Muscle layer of duodenum (tissue), 2 donors: ENCODE measurements at regions not wholly inside any gene's neighbourhood (a gene's known extent, or its start where the extent isn't known, plus 50 kb on each side); places are given as distances from the start of the nearest gene placed in this dataset.

Experiments used
- H3K27ac ChIP-seq: one replicate; pipeline ENCODE4 v1.7.0; 2013; ENCODE audit warnings: mild to moderate bottlenecking, low read length
- H3K27me3 ChIP-seq: one replicate; pipeline ENCODE4 v1.7.0; 2013; ENCODE audit warnings: low read depth, mild to moderate bottlenecking, control low read depth, low read length
- H3K36me3 ChIP-seq, 2 donors: one replicate each; pipeline ENCODE4 v1.7.0; 2013; ENCODE audit warnings: low read length in 2 of 2, control low read depth in 1 of 2, mild to moderate bottlenecking in 1 of 2; ENCODE audit not compliant: insufficient read depth in 2 of 2, control insufficient read depth in 1 of 2
- H3K4me1 ChIP-seq, 2 donors: one replicate each; pipeline ENCODE4 v1.7.0; 2013; ENCODE audit warnings: low read length in 2 of 2, mild to moderate bottlenecking in 2 of 2, control low read depth in 1 of 2, moderate library complexity in 1 of 2; ENCODE audit not compliant: insufficient read depth in 2 of 2, control insufficient read depth in 1 of 2
- H3K4me3 ChIP-seq, 2 donors: one replicate each; pipeline ENCODE4 v1.7.0; 2013; ENCODE audit warnings: low read length in 2 of 2, low read depth in 1 of 2, mild to moderate bottlenecking in 1 of 2
- H3K9me3 ChIP-seq, 2 donors: one replicate each; pipeline ENCODE4 v1.7.0; 2013; ENCODE audit warnings: low read length in 2 of 2, control low read depth in 1 of 2, mild to moderate bottlenecking in 1 of 2; ENCODE audit not compliant: control insufficient read depth in 1 of 2
- donor health status: healthy.

GRCh38 chr10:129328546-129328945 lies 138.5 kb upstream of the MGMT start:
- no peaks in the 10 kb centered on the region for H3K4me1 ChIP-seq
- no peaks in the 10 kb centered on the region for H3K9me3 ChIP-seq
- H3K4me3 ChIP-seq, result no peak overlapping the region
- no peaks in the 10 kb centered on the region for H3K36me3 ChIP-seq
- no peaks in the 10 kb centered on the region for H3K27me3 ChIP-seq
- H3K27ac ChIP-seq, result no peak overlapping the region

- Histone ChIP-seq H3K9me3 (no peaks in the 10 kb centered on the region), H3K27me3 (no peaks in the 10 kb centered on the region), H3K27ac (no peak overlapping the region), H3K36me3 (no peaks in the 10 kb centered on the region), H3K4me1 (no peaks in the 10 kb centered on the region), H3K4me3 (no peak overlapping the region)
Observed at GRCh38 chr10:129329385-129330055, 137.5 kb upstream of the MGMT start.

- Histone ChIP-seq H3K27ac (no peak overlapping the region), H3K36me3 (no peaks in the 10 kb centered on the region), H3K9me3 (no peaks in the 10 kb centered on the region), H3K27me3 (no peaks in the 10 kb centered on the region), H3K4me1 (no peaks in the 10 kb centered on the region), H3K4me3 (no peak overlapping the region)
Observed at GRCh38 chr10:129330211-129330610, 136.8 kb upstream of the MGMT start.

GRCh38 chr10:129331207-129331838 lies 135.7 kb upstream of the MGMT start:
- H3K27me3 ChIP-seq, result no peaks in the 10 kb centered on the region

GRCh38 chr10:129331839-129332220 lies 135.2 kb upstream of the MGMT start:
- H3K4me1 ChIP-seq, result no peaks in the 10 kb centered on the region
- no peaks in the 10 kb centered on the region for H3K36me3 ChIP-seq
- H3K4me3 ChIP-seq, result no peak overlapping the region
- no peaks in the 10 kb centered on the region for H3K27me3 ChIP-seq
- H3K27ac ChIP-seq, result no peak overlapping the region
- no peaks in the 10 kb centered on the region for H3K9me3 ChIP-seq

More at GRCh38 chr10:129331207-129331838, 135.7 kb upstream of the MGMT start:
- no peaks in the 10 kb centered on the region for H3K36me3 ChIP-seq
- no peak overlapping the region for H3K27ac ChIP-seq
- no peaks in the 10 kb centered on the region for H3K9me3 ChIP-seq
- H3K4me1 ChIP-seq, result no peaks in the 10 kb centered on the region
- no peak overlapping the region for H3K4me3 ChIP-seq

- H3K27me3 ChIP-seq, result no peaks in the 10 kb centered on the region
Observed at GRCh38 chr10:129332476-129332875, 134.6 kb upstream of the MGMT start.

GRCh38 chr10:129333706-129334105 lies 133.3 kb upstream of the MGMT start:
- H3K4me3 ChIP-seq, result no peak overlapping the region
- no peaks in the 10 kb centered on the region for H3K36me3 ChIP-seq
- H3K27ac ChIP-seq, result no peak overlapping the region
- H3K4me1 ChIP-seq, result no peaks in the 10 kb centered on the region
- H3K27me3 ChIP-seq, result no peaks in the 10 kb centered on the region
- no peaks in the 10 kb centered on the region for H3K9me3 ChIP-seq

More at GRCh38 chr10:129332476-129332875, 134.6 kb upstream of the MGMT start:
- H3K4me1 ChIP-seq, result no peaks in the 10 kb centered on the region
- H3K4me3 ChIP-seq, result no peak overlapping the region
- H3K9me3 ChIP-seq, result no peaks in the 10 kb centered on the region
- H3K27ac ChIP-seq, result no peak overlapping the region
- no peaks in the 10 kb centered on the region for H3K36me3 ChIP-seq

- Histone ChIP-seq H3K9me3 (no peaks in the 10 kb centered on the region), H3K27me3 (no peaks in the 10 kb centered on the region), H3K27ac (no peak overlapping the region), H3K4me1 (no peaks in the 10 kb centered on the region), H3K4me3 (no peak overlapping the region), H3K36me3 (no peaks in the 10 kb centered on the region)
Observed at GRCh38 chr10:129334266-129334665, 132.8 kb upstream of the MGMT start.

- no peaks in the 10 kb centered on the region for H3K9me3 ChIP-seq
- no peaks in the 10 kb centered on the region for H3K4me1 ChIP-seq
- H3K36me3 ChIP-seq, result no peaks in the 10 kb centered on the region
- H3K4me3 ChIP-seq, result no peak overlapping the region
- no peaks in the 10 kb centered on the region for H3K27me3 ChIP-seq
- H3K27ac ChIP-seq, result no peak overlapping the region
Observed at GRCh38 chr10:129335396-129335795, 131.6 kb upstream of the MGMT start.

GRCh38 chr10:129335942-129336341 lies 131.1 kb upstream of the MGMT start:
- Histone ChIP-seq H3K4me3 (no peak overlapping the region), H3K9me3 (no peaks in the 10 kb centered on the region), H3K27ac (no peak overlapping the region), H3K27me3 (no peaks in the 10 kb centered on the region), H3K4me1 (no peaks in the 10 kb centered on the region), H3K36me3 (no peaks in the 10 kb centered on the region)

GRCh38 chr10:129339191-129339590 lies 127.8 kb upstream of the MGMT start:
- Histone ChIP-seq H3K4me3 (no peak overlapping the region), H3K27ac (no peak overlapping the region), H3K27me3 (no peaks in the 10 kb centered on the region), H3K4me1 (no peaks in the 10 kb centered on the region), H3K9me3 (no peaks in the 10 kb centered on the region), H3K36me3 (no peaks in the 10 kb centered on the region)

- Histone ChIP-seq H3K4me1 (no peaks in the 10 kb centered on the region), H3K36me3 (no peaks in the 10 kb centered on the region), H3K9me3 (no peaks in the 10 kb centered on the region), H3K27me3 (no peaks in the 10 kb centered on the region), H3K4me3 (no peak overlapping the region), H3K27ac (no peak overlapping the region)
Observed at GRCh38 chr10:129339841-129340240, 127.2 kb upstream of the MGMT start.
